HG03103 (cell line): ENCODE measurements at regions not wholly inside any gene's neighbourhood (a gene's known extent, or its start where the extent isn't known, plus 50 kb on each side); places are given as distances from the start of the nearest gene placed in this dataset.
"Not testable (repeated sequence)": the region's sequence is repeated elsewhere in the genome, so short reads cannot be mapped to it uniquely, and the experiment has no call there.

Experiments
- ATAC-seq: cut with Tn5 transposase; IDR thresholded peaks from one replicate; pipeline ENCODE4 v1.9.1; 2021; ENCODE audit warnings: low read depth; ENCODE audit not compliant: unreplicated experiment

GRCh38 chr7:109844362-109844761 lies 1246.6 kb upstream of the LRRN3 start:
- ATAC-seq: no peak

DNA sequence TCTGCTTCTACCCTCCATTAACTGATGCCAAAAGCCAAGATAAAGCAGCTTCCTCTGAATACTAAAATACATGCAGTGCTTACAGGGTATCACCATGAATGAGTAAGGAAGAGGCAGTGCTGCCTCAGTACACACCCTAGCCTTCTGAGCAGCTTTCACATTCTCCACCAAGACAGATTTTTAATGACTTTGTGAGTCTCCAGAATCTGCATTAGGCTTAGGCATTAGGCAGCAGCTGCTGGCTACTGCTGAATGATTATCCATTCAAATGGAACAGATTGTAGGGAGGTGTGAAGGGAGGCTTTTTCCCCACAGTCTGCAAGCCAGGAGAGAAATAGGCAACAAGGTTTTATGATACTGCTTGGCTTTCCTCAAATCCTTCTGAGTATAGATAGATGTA lies 1226.7 kb upstream of the LRRN3 start:
- no peak for ATAC-seq

DNA sequence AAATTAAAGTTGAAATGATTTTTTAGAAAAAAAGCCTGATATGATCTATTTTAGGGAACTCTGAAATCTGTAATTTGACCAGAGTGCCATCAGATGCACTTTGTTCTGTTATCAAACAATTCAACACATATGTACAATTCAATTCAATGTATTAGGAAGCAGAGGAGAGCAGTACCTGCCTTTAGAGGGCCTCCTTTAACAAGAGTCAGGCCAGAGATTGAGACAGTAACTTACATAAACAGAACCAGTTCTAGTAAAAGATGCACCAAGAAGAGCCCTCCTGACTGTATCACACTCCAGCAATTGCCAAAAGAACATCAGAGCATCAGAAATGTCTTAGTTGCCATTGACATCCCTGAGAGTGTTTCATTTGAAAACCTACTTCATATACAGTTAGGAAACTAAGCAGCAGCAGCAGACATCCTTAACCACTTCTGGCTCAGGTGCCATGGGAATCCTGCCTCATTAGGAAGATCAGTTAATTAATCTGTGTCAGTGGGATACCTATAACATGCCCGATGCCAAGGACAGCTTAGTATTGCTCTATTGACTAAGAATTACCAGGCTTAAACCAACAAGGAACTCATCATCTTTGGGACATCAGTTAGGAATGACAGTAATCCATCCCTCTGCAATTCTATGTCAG lies 1222.6 kb upstream of the LRRN3 start:
- no peak for ATAC-seq

- no peak for ATAC-seq
These were observed 1217.6 kb upstream of the LRRN3 start for GRCh38 chr7:109873296-109873695.

DNA sequence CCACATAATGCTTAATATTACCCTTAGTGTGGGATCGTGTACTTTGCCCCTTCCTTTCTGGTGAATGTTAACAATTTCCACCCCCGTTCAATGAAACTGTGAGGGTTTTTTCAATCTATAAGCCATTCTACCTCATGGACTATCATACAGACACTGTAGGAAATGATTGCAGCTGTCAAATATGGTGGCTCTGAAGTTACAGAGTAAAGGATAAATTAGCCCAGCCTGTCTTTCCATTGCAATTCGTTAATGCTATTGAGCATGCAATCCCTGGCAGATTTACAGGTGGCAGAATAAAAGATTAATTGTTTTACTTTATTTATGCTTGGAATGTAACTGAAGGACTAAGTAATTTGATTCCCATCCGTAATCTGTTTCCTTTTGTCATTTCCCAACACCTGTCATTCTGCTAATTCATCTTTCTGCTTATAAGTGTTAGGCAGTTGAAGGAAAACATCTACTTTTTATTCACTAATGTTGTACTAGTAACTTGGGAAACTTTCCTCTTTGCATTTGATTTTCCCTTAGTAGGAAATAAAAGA lies 1211.6 kb upstream of the LRRN3 start:
- ATAC-seq: no peak

- no peak for ATAC-seq
These were observed 1200.3 kb upstream of the LRRN3 start for GRCh38 chr7:109890622-109891021.

DNA sequence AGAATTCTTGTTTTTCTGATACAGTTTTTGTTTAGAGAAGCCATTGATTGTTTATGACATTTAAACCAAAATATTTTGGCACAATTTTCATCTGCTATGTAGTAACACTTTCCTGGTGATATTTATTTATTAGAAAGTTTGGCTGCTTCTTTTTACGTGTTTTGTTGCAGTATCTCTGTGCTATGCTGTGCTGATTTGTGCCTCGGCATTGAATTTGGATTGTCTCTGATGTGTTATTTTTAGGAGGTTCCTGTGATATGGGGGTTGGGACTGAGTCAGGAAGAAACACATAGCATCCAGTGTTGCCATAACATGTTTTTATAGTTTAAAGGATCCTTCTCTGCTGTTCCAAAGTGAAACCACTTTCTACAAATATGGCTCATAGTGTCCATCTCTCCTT lies 1197.7 kb upstream of the LRRN3 start:
- no peak for ATAC-seq

DNA sequence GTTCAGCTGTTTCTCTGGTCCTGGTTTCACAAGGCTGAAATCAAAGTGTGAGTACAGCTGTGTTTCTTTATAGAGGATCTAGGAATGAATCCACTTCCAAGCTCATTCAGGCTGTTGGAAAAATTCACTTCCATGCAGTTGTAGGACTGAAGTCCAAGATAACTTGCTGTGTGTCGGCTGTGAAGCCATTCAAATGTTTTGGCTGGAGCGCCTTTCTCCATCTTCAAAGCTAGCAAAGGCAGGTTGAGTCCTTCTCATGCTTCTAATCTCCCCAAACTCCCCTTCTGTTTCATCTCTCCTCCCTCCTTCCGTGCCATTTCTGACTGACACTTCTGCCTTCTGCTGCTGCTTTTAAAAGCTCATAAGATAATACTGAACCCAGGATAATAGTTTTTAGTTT lies 1195.4 kb upstream of the LRRN3 start:
- no peak for ATAC-seq

DNA sequence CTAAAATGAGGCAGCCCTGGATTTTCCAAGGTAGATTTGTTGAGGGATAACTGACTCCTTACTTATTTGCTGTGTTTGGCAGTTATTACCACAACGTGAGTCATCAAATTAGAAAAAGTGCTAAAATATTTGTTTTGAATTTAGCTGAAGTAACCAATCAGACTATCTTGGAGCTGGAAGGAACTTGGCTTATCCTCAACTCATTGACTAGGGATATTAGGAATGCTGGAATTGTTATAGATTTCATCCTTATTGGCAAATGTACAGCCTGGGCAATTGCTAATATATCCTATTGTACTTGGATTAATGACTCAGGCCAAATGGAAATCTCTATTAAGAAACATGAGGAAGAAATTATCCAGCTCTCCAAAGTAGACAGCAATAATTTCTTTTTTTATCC lies 1189.0 kb upstream of the LRRN3 start:
- ATAC-seq: no peak

DNA sequence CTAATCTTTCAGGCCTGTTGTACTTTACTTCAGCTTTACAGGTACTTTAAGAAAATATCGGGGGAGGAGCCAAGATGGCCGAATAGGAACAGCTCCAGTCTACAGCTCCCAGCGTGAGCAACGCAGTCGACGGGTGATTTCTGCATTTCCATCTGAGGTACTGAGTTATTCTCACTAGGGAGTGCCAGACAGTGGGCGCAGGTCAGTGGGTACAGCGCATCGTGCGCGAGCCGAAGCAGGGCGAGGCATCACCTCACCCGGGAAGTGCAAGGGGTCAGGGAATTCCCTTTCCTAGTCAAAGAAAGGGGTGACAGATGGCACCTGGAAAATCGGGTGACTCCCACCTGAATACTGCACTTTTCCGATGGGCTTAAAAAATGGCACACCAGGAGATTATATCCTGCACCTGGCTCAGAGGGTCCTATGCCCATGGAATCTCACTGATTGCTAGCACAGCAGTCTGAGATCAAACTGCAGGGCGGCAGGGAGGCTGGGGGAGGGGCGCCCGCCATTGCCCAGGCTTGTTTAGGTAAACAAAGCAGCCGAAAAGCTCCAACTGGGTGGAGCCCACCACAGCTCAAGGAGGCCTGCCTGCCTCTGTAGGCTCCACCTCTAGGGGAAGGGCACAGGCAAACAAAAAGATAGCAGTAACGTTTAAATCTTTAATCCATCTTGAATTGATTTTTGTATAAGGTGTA lies 1185.4 kb upstream of the LRRN3 start:
- ATAC-seq: not testable (repeated sequence)

DNA sequence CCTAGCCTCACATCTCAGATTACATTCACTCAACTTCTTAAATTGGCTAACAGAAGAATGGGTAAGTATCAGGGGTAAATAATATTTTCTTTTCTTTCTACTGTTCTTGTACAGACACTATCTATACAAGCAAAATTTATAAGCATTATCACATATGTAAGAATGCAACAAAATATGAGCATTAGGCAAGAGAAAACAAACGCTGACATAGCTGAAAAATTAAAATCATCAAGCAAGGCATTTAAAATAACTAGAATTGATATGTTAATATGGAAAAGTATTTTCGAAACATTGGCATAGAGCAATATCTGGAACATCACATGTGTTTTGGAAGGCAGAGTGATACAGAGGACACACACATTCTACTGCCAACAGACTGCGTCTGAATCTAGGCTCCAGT lies 1175.3 kb upstream of the LRRN3 start:
- no peak for ATAC-seq

GRCh38 chr7:109926738-109927137 lies 1164.2 kb upstream of the LRRN3 start:
- ATAC-seq: no peak

GRCh38 chr7:109930049-109930448 lies 1160.9 kb upstream of the LRRN3 start:
- no peak for ATAC-seq

DNA sequence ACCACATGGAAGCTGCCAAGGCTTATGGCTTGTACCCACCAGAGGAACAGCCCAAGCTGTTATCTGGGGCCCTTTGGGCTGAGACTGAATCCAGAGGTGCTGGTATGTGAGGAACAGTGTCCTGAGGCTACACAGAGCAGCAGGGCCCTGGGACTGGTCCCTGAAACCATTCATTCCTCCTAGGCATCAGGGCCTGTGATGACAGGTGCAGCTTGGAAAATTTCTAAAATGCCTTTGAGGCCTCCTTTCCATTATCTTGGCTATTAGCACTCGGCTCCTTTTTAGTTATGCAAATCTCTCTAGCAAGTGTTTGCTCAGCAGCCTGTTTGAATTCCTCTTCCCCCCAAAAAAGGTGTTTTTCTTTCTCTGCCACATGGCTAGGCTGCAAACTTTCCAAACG lies 1151.7 kb upstream of the LRRN3 start:
- ATAC-seq: no peak

GRCh38 chr7:109945820-109946518 lies 1145.0 kb upstream of the LRRN3 start:
- no peak for ATAC-seq

DNA sequence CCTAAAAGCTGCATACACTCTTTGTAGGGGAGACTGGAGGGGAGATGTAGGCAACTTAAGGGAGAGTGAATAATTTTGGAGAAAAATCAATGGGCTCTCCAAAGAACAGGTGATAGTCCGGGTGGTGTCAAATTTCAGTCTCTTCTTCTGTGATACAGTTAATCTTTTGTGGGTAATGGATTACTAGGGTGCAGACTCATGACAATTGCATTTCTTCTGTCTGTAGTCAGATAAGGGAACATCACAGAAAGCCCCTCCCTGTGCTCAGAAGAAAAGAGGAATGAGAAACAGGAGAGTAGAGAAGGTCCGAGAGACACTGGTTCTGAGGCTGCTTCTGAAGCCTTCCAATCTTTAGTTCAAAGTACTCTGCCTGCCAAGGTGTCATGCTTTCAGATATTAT lies 1140.7 kb upstream of the LRRN3 start:
- ATAC-seq: no peak

DNA sequence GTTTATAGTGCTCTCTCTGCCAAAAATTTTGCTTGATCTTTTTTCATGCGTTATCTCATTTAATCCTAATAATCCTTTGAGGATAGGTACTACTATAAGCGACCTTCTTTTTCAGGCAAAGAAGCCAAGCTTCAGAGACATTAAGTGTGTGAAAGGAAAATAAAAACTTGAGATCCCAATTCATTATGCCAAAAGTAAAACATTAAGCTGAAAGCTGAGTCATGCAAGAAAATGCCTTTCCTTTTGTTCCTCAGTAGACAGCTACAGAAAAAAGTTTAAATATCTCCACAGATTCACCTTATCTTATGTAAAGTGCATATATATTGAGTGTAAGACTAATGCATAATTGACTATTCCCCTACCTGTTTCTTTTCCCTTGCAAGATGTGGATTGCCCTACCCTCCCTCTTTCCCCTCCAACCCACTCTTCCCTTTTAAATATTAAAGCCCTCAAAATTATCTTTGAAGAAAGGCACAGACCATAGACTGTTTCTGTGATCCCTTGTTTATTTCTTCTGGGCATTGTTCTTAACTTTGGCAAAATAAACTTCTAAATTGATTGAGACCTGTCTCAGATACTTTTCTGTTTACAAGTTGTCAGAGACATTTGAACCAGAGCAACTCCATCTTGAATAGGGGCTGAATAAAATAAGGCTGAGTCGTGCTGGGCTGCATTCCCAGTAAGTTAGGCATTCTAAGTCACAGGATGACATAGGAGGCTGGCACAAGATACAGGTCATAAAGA lies 1139.9 kb upstream of the LRRN3 start:
- ATAC-seq: no peak

DNA sequence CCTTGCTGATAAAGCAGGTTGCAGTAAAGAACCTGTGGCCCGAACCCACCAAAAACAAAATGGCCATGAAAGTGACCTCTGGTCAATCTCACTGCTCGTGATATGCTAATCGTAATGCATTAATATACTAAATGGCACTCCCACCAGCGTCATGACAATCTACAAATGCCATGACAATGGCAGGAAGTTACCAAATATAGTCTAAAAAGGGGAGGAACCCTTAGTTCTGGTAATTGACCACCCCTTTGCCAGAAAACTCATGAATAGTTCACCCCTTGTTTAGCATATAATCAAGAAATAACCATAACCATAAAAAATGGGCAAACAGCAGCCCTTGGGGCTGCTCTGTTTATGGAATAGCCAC lies 1139.4 kb upstream of the LRRN3 start:
- ATAC-seq: no peak

DNA sequence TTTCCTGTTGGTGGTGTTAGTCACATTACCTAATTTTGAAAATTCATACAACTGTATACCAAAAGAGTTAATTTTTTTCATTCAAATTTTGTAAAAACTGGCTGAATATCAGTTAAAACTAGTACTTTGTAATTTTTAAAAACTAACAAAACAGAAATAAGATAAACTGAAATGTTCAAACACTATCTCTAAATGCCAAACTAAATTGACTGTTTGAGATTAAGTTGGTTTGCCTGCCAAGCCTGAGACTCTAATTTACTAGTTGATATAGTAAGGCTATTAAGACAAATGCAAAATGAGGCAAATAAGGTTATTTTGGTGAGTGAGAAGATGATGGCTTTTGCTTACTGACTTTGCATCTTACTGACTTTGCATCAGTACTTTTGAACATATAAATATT lies 1134.9 kb upstream of the LRRN3 start:
- ATAC-seq: no peak

DNA sequence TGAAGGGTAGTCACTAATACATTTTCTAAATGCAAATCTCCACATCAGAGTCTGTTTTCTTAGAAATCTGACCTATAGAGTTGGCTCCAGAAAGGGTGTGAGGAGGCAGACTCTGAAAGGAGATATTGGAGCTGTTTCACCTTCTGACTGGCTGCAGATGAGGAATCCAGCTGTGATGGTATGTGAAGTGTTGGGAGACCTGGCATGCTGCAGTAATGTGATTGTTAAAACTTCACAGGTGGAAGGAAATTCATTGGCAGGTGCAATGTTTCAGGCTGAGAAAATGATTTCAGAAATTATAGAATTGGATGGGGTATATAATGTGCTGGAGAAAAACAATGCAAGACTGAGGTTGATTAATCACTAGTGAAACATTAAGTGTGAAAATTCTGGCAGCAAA lies 1134.0 kb upstream of the LRRN3 start:
- ATAC-seq: no peak

- no peak for ATAC-seq
These were observed 1127.2 kb upstream of the LRRN3 start for GRCh38 chr7:109963741-109964140.
